Uterus (tissue), 2 donors: ENCODE measurements at regions not wholly inside any gene's neighbourhood (a gene's known extent, or its start where the extent isn't known, plus 50 kb on each side); places are given as distances from the start of the nearest gene placed in this dataset.

Source experiments
- POLR2A ChIP-seq, 2 donors: fragments of 450-650 bp; IDR thresholded peaks; one replicate each; pipeline ENCODE4 v1.6.1; 2016; ENCODE audit warnings: antibody characterized with exemption in 2 of 2, mild to moderate bottlenecking in 1 of 2, moderate library complexity in 1 of 2
- TF ChIP-seq, protein P1 (sequence below), 4 experiments: fragments of 200-600 bp in 2 of 4; fragments of 450-650 bp in 2 of 4; sonication (generic) in 2 of 4; IDR thresholded peaks; one replicate each; pipeline ENCODE4 v1.5.1; 2016 to 2019; ENCODE audit warnings: antibody characterized with exemption in 4 of 4, mild to moderate bottlenecking in 2 of 4, moderate library complexity in 1 of 4

DNA sequence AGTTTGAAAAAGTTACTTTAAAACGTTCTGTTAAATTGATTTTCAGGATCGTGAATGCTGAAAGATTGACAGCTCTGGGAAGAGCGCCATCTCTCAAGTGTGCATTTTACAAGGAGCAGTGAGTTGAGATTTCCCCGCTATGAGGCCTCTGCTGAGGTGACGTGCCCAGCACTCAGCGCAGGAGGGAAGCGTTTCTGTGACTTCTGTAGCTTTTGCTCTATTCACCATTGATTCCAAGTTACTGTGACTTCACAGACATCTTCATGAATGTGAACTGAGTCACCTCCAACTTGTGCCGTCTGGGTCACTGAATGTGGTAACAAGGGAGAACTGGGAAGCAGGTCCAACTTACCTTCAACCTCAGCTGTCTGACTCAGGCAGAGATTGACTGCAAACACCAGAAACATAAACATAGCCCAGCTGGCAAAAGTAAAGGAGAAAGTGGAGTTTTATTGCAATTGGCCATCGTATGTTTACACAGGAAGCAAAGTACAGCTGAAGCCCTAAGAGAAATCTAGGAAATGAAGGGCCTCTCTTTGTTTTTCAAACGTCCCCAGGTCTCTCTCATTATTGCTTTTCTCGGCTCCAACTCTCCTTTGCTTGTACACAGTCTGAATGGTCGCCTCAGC, 428.8 kb upstream of the CLINT1 start:
- TF ChIP-seq POLR2A (IDR thresholded peaks at IDR 0.05), result no peak
- TF ChIP-seq, protein P1, sequence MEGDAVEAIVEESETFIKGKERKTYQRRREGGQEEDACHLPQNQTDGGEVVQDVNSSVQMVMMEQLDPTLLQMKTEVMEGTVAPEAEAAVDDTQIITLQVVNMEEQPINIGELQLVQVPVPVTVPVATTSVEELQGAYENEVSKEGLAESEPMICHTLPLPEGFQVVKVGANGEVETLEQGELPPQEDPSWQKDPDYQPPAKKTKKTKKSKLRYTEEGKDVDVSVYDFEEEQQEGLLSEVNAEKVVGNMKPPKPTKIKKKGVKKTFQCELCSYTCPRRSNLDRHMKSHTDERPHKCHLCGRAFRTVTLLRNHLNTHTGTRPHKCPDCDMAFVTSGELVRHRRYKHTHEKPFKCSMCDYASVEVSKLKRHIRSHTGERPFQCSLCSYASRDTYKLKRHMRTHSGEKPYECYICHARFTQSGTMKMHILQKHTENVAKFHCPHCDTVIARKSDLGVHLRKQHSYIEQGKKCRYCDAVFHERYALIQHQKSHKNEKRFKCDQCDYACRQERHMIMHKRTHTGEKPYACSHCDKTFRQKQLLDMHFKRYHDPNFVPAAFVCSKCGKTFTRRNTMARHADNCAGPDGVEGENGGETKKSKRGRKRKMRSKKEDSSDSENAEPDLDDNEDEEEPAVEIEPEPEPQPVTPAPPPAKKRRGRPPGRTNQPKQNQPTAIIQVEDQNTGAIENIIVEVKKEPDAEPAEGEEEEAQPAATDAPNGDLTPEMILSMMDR (IDR thresholded peaks at IDR 0.05), result no peak
